ENCODE measurements at regions not wholly inside any gene's neighbourhood (a gene's known extent, or its start where the extent isn't known, plus 50 kb on each side); places are given as distances from the start of the nearest gene placed in this dataset.
"Not testable (repeated sequence)": the region's sequence is repeated elsewhere in the genome, so short reads cannot be mapped to it uniquely, and the experiment has no call there.

GRCh38 chr13:23947893-23948292 lies 50.6 kb upstream of the C1QTNF9B start:
- DNase-seq = no peak

GRCh38 chr13:23949200-23949599 lies 51.9 kb upstream of the C1QTNF9B start:
- DNase-seq = no peak

- no peak for DNase-seq
These were observed 52.4 kb upstream of the C1QTNF9B start for GRCh38 chr13:23949736-23950135.

GRCh38 chr13:23950736-23951510 lies 53.6 kb upstream of the C1QTNF9B start:
- no peak for DNase-seq

GRCh38 chr13:23952796-23953195 lies 55.5 kb upstream of the C1QTNF9B start:
- DNase-seq = no peak

- no peak for DNase-seq
These were observed 56.7 kb upstream of the C1QTNF9B start for GRCh38 chr13:23953860-23954512.

GRCh38 chr13:23955064-23955463 lies 57.8 kb upstream of the C1QTNF9B start:
- no peak for DNase-seq

- DNase-seq = no peak
These were observed 58.8 kb upstream of the C1QTNF9B start for GRCh38 chr13:23956106-23956505.

- DNase-seq = no peak
These were observed 60.7 kb upstream of the C1QTNF9B start for GRCh38 chr13:23957981-23958380.

GRCh38 chr13:23959231-23959862 lies 62.0 kb upstream of the C1QTNF9B start:
- no peak for DNase-seq

GRCh38 chr13:23960566-23961156 lies 63.4 kb upstream of the C1QTNF9B start:
- no peak for DNase-seq

GRCh38 chr13:23963184-23963931 lies 66.1 kb upstream of the C1QTNF9B start:
- no peak for DNase-seq

GRCh38 chr13:23963947-23964346 lies 66.6 kb upstream of the C1QTNF9B start:
- DNase-seq = no peak

- no peak for DNase-seq
These were observed 68.0 kb upstream of the C1QTNF9B start for GRCh38 chr13:23965346-23965745.

- no peak for DNase-seq
These were observed 69.0 kb upstream of the C1QTNF9B start for GRCh38 chr13:23966221-23966690.

GRCh38 chr13:23966691-23967615 lies 69.7 kb upstream of the C1QTNF9B start:
- DNase-seq = no peak

GRCh38 chr13:23967792-23968191 lies 70.5 kb upstream of the C1QTNF9B start:
- DNase-seq = not testable (repeated sequence)

- no peak for DNase-seq
These were observed 72.3 kb upstream of the C1QTNF9B start for GRCh38 chr13:23969647-23970046.

- peak; percentile 91 for DNase-seq
These were observed 82.3 kb upstream of the C1QTNF9B start for GRCh38 chr13:23979361-23980159.

- DNase-seq = peak; percentile 92
These were observed 82.9 kb upstream of the C1QTNF9B start for GRCh38 chr13:23980160-23980551.

GRCh38 chr13:23983671-23984070 lies 86.4 kb upstream of the C1QTNF9B start:
- no peak for DNase-seq
